ENCODE measurements at regions not wholly inside any gene's neighbourhood (a gene's known extent, or its start where the extent isn't known, plus 50 kb on each side); places are given as distances from the start of the nearest gene placed in this dataset.
A peak's percentile ranks its signal among the peaks of the same experiment; 100 is the strongest.

DNA sequence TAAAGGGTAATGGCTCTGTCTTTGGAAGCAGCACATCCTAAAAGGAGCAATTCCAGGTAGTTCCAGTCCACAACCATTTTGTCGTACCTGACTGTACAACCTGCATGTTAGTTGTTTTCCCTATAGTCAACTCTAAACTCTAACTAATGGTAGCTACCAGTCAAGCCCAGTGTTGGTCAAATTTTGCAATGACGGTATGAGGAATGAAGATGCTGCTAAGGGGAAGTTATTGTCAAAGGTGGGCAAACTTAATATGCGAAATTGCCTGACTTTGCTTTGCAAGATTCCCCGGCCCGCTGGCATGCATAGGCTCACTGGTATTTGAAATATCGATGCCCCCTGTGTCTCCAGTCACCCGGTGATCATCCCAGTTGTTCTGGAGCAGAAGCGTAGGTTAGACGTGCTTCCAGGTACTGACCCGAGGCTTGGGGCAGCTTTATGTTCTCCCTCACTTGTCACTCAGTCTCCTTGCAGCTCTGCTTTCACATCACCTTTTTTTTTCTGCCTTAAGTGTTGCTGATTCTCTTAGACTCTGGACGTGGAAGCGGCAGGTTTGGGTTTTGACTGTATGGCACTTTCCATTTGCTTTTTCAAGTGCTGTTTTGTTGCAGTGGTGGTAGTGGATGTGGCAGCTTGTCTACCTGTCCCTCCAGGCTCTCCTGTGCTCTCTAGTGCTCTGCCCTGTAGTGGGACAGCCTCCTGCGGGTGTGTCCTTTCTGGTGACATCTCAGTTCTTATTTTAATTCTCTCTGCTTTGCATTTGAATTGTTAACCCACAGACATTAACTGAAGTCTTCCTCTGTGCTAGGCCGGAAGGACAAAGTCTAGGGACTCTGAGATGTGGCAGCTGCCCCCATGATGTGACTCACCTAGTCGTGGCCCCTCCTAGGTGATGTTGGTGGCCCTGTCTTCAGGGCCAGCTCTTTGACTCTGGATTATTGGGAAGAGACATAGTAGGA is 95.8 kb upstream of the UMPS start (continued):
- TF ChIP-seq SRSF4 (IDR thresholded peaks at IDR 0.05; ENCODE audit: low read depth, low read length, poor library complexity, severe bottlenecking): no peak
- TF ChIP-seq NCOA5 (CRISPR knock-in tag; IDR thresholded peaks at IDR 0.05): no peak
- 0 out of 2 replicates have a peak, but pooled peaks have one; percentile 41 for TF ChIP-seq ZMAT3 (CRISPR knock-in tag; conservative IDR thresholded peaks at IDR 0.05)
- TF ChIP-seq, protein P1, sequence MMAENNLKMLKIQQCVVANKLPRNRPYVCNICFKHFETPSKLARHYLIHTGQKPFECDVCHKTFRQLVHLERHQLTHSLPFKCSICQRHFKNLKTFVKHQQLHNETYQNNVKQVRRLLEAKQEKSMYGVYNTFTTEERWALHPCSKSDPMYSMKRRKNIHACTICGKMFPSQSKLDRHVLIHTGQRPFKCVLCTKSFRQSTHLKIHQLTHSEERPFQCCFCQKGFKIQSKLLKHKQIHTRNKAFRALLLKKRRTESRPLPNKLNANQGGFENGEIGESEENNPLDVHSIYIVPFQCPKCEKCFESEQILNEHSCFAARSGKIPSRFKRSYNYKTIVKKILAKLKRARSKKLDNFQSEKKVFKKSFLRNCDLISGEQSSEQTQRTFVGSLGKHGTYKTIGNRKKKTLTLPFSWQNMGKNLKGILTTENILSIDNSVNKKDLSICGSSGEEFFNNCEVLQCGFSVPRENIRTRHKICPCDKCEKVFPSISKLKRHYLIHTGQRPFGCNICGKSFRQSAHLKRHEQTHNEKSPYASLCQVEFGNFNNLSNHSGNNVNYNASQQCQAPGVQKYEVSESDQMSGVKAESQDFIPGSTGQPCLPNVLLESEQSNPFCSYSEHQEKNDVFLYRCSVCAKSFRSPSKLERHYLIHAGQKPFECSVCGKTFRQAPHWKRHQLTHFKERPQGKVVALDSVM (CRISPR knock-in tag; IDR thresholded peaks at IDR 0.05): peak; percentile 10; the same call in 1 of the 2 replicates
- TF ChIP-seq SIN3B (IDR thresholded peaks at IDR 0.05; ENCODE audit: low read length): no peak
- no peak for TF ChIP-seq ZFP36L2 (CRISPR knock-in tag; IDR thresholded peaks at IDR 0.05)
- TF ChIP-seq JDP2 (CRISPR knock-in tag; IDR thresholded peaks at IDR 0.05; ENCODE audit: borderline replicate concordance): no peak
- TF ChIP-seq HNF4A (CRISPR knock-in tag; IDR thresholded peaks at IDR 0.05): peak; percentile 71; the same call in 1 of the 2 replicates
- no peak for TF ChIP-seq SMAD3 (CRISPR knock-in tag; IDR thresholded peaks at IDR 0.05)
- TF ChIP-seq, protein P2, sequence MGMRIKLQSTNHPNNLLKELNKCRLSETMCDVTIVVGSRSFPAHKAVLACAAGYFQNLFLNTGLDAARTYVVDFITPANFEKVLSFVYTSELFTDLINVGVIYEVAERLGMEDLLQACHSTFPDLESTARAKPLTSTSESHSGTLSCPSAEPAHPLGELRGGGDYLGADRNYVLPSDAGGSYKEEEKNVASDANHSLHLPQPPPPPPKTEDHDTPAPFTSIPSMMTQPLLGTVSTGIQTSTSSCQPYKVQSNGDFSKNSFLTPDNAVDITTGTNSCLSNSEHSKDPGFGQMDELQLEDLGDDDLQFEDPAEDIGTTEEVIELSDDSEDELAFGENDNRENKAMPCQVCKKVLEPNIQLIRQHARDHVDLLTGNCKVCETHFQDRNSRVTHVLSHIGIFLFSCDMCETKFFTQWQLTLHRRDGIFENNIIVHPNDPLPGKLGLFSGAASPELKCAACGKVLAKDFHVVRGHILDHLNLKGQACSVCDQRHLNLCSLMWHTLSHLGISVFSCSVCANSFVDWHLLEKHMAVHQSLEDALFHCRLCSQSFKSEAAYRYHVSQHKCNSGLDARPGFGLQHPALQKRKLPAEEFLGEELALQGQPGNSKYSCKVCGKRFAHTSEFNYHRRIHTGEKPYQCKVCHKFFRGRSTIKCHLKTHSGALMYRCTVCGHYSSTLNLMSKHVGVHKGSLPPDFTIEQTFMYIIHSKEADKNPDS (CRISPR knock-in tag; IDR thresholded peaks at IDR 0.05): no peak
- 0 out of 2 replicates have a peak, but pooled peaks have one; percentile 48 for TF ChIP-seq SNAPC2 (CRISPR knock-in tag; IDR thresholded peaks at IDR 0.05)
- TF ChIP-seq POLR2AphosphoS2 (IDR thresholded peaks at IDR 0.05; ENCODE audit: low read depth, low read length): no peak
- TF ChIP-seq SIN3A (IDR thresholded peaks at IDR 0.05; ENCODE audit: borderline replicate concordance, low read depth, low read length): no peak
- TF ChIP-seq, protein P3, sequence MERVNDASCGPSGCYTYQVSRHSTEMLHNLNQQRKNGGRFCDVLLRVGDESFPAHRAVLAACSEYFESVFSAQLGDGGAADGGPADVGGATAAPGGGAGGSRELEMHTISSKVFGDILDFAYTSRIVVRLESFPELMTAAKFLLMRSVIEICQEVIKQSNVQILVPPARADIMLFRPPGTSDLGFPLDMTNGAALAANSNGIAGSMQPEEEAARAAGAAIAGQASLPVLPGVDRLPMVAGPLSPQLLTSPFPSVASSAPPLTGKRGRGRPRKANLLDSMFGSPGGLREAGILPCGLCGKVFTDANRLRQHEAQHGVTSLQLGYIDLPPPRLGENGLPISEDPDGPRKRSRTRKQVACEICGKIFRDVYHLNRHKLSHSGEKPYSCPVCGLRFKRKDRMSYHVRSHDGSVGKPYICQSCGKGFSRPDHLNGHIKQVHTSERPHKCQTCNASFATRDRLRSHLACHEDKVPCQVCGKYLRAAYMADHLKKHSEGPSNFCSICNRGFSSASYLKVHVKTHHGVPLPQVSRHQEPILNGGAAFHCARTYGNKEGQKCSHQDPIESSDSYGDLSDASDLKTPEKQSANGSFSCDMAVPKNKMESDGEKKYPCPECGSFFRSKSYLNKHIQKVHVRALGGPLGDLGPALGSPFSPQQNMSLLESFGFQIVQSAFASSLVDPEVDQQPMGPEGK (CRISPR knock-in tag; IDR thresholded peaks at IDR 0.05): peak; percentile 70
- TF ChIP-seq SP1 (IDR thresholded peaks at IDR 0.05): no peak
- TF ChIP-seq SP1 (CRISPR knock-in tag; IDR thresholded peaks at IDR 0.05): no peak
- peak; percentile 20; the same call in 1 of the 2 replicates for TF ChIP-seq ZNF614 (CRISPR knock-in tag; IDR thresholded peaks at IDR 0.05; ENCODE audit: borderline replicate concordance)
- TF ChIP-seq JUND (CRISPR knock-in tag; IDR thresholded peaks at IDR 0.05): peak; percentile 86
- no peak; the same call in 1 of the 2 replicates for TF ChIP-seq ZNF354B (CRISPR knock-in tag; IDR thresholded peaks at IDR 0.05)
- TF ChIP-seq FOXC1 (CRISPR knock-in tag; IDR thresholded peaks at IDR 0.05; ENCODE audit: borderline replicate concordance): 0 out of 2 replicates have a peak, but pooled peaks have one; percentile 49
- TF ChIP-seq, protein P4, sequence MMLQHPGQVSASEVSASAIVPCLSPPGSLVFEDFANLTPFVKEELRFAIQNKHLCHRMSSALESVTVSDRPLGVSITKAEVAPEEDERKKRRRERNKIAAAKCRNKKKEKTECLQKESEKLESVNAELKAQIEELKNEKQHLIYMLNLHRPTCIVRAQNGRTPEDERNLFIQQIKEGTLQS (CRISPR knock-in tag; IDR thresholded peaks at IDR 0.05): peak; percentile 51; the same call in 1 of the 2 replicates
- TF ChIP-seq POGZ (CRISPR knock-in tag; IDR thresholded peaks at IDR 0.05): 0 out of 2 replicates have a peak, but pooled peaks have one; percentile 13
- TF ChIP-seq ZNF672 (CRISPR knock-in tag; IDR thresholded peaks at IDR 0.05): no peak
- TF ChIP-seq, protein P5, sequence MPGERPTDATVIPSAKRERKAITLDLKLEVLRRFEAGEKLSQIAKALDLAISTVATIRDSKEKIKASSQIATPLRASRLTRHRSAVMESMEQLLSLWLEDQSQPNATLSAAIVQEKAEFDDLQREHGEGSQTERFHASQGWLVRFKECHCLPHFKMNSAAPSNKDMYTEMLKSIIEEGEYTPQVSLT (CRISPR knock-in tag; IDR thresholded peaks at IDR 0.05; ENCODE audit: borderline replicate concordance, low read depth): no peak

Measured in HepG2 (cell line).